Fibroblast of skin of left quadriceps (primary cell): ENCODE measurements at regions not wholly inside any gene's neighbourhood (a gene's known extent, or its start where the extent isn't known, plus 50 kb on each side); places are given as distances from the start of the nearest gene placed in this dataset.

Experiments used
- DNase-seq, 2 experiments: peaks; one replicate each; pipeline ENCODE4 v3.0.0-alpha.2; 2013; ENCODE audit warnings: low read depth in 2 of 2

DNA sequence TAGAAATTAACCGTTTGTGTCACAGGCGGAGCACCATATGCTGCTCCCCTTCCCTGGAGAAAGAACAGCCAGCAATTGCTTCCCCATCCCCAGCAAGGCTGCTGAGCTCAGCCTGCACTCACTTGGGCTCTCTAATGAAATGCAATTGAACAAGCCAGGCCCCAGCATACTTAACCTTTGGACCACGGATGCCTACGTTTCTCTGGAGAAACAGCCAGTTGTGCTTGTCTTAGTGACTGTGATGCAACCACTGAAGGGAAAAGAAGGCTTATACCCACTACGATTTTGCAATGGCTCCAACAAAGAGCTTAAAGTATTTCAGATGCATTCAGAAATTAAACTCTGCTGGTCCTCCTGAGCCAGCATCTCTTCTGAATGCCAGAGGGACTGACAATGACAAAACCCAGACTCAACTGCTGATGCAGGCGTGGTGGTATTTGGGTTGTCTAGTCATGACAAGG lies 51.3 kb upstream of the SESN3 start:
- peak in 1 of 2 experiments; percentile 9 for DNase-seq
